CD14-positive monocyte (primary cell): ENCODE measurements at regions not wholly inside any gene's neighbourhood (a gene's known extent, or its start where the extent isn't known, plus 50 kb on each side); places are given as distances from the start of the nearest gene placed in this dataset.

ENCODE experiments used
- DNase-seq, 3 donors: peaks; one replicate each; pipeline ENCODE4 v3.0.0-alpha.2; 2011 to 2022
- H2AFZ ChIP-seq: 2 replicates; pipeline ENCODE4 v1.6.0; 2012; ENCODE audit warnings: mild to moderate bottlenecking, low read depth, low read length, inconsistent platforms; ENCODE audit not compliant: insufficient read depth, poor library complexity, severe bottlenecking
- H3K27ac ChIP-seq, 2 donors: 1 replicate in 1 of 2; 2 replicates in 1 of 2; pipeline ENCODE4 v1.5.1; 2012 to 2013; ENCODE audit warnings: low read length in 2 of 2, control low read depth in 1 of 2, inconsistent platforms in 1 of 2, low read depth in 1 of 2, mild to moderate bottlenecking in 1 of 2
- H3K27me3 ChIP-seq, 2 donors: one replicate each; pipeline versions ENCODE4 v1.6.0 to v1.6.1; 2011 to 2013; ENCODE audit warnings: low read length in 2 of 2; ENCODE audit not compliant: control insufficient read depth in 2 of 2, insufficient read depth in 2 of 2
- H3K36me3 ChIP-seq, 2 donors: replicated peaks in 1 of 2; 1 replicate in 1 of 2; 2 replicates in 1 of 2; pipeline versions ENCODE4 v1.5.1 to v1.6.1; 2012 to 2013; ENCODE audit warnings: low read length in 2 of 2, control low read depth in 1 of 2, inconsistent platforms in 1 of 2, mild to moderate bottlenecking in 1 of 2; ENCODE audit not compliant: insufficient read depth in 2 of 2, control insufficient read depth in 1 of 2
- H3K4me1 ChIP-seq, 2 donors: 1 replicate in 1 of 2; 2 replicates in 1 of 2; pipeline versions ENCODE4 v1.5.1 to v1.6.1; 2012 to 2013; ENCODE audit warnings: low read length in 2 of 2, control low read depth in 1 of 2, inconsistent platforms in 1 of 2, mild to moderate bottlenecking in 1 of 2, moderate library complexity in 1 of 2; ENCODE audit not compliant: insufficient read depth in 2 of 2, control insufficient read depth in 1 of 2
- H3K4me2 ChIP-seq: replicated peaks from 2 replicates; pipeline ENCODE3; 2012; ENCODE audit warnings: low read length, moderate library complexity, mild to moderate bottlenecking; ENCODE audit not compliant: poor library complexity, severe bottlenecking; ENCODE audit errors: extremely low read depth
- H3K4me3 ChIP-seq, 3 experiments: fragments of 200-600 bp in 1 of 3; sonication (generic) in 1 of 3; replicated peaks in 1 of 3; 1 replicate in 2 of 3; 2 replicates in 1 of 3; pipeline ENCODE4 v1.5.1; 2011 to 2013; ENCODE audit warnings: low read length in 3 of 3, mild to moderate bottlenecking in 3 of 3, control low read depth in 2 of 3, low read depth in 2 of 3, inconsistent platforms in 1 of 3, moderate library complexity in 1 of 3
- H3K79me2 ChIP-seq: 2 replicates; pipeline ENCODE4 v1.6.0; 2012; ENCODE audit warnings: mild to moderate bottlenecking, control low read depth, inconsistent platforms, low read length, moderate library complexity; ENCODE audit not compliant: insufficient read depth
- H3K9ac ChIP-seq: 2 replicates; pipeline ENCODE4 v1.6.0; 2017; ENCODE audit warnings: low read length, mild to moderate bottlenecking; ENCODE audit not compliant: insufficient read depth, poor library complexity, severe bottlenecking
- H3K9me3 ChIP-seq, 2 donors: replicated peaks in 1 of 2; 1 replicate in 1 of 2; 2 replicates in 1 of 2; pipeline versions ENCODE4 v1.5.1 to v1.6.1; 2012 to 2013; ENCODE audit warnings: low read length in 2 of 2, control low read depth in 1 of 2; ENCODE audit not compliant: control insufficient read depth in 1 of 2, insufficient read depth in 1 of 2
- H4K20me1 ChIP-seq: 2 replicates; pipeline ENCODE4 v1.6.0; 2012; ENCODE audit warnings: mild to moderate bottlenecking, low read length, control low read depth, moderate library complexity; ENCODE audit not compliant: insufficient read depth
- H3K27ac Mint-ChIP-seq, 7 donors: one replicate each; pipeline ENCODE4 v1.8.0; 2020; ENCODE audit warnings: mild to moderate bottlenecking in 7 of 7, mixed read lengths in 7 of 7, moderate library complexity in 6 of 7, inconsistent platforms in 2 of 7
- H3K27me3 Mint-ChIP-seq, 3 donors: one replicate each; pipeline ENCODE4 v1.8.0; 2021 to 2022; ENCODE audit warnings: low read depth in 3 of 3, mild to moderate bottlenecking in 3 of 3, mixed read lengths in 3 of 3, moderate library complexity in 3 of 3, inconsistent platforms in 1 of 3
- H3K36me3 Mint-ChIP-seq, 2 donors: one replicate each; pipeline ENCODE4 v1.8.0; 2020; ENCODE audit warnings: mixed read lengths in 2 of 2, inconsistent platforms in 1 of 2, mild to moderate bottlenecking in 1 of 2
- H3K4me1 Mint-ChIP-seq: one replicate; pipeline ENCODE4 v1.8.0; 2020; ENCODE audit warnings: mild to moderate bottlenecking, mixed read lengths
- H3K4me3 Mint-ChIP-seq, 2 donors: one replicate each; pipeline ENCODE4 v1.8.0; 2020; ENCODE audit warnings: mild to moderate bottlenecking in 2 of 2, mixed read lengths in 2 of 2, moderate library complexity in 1 of 2
- H3K9me3 Mint-ChIP-seq, 7 donors: one replicate each; pipeline ENCODE4 v1.8.0; 2020 to 2022; ENCODE audit warnings: mixed read lengths in 7 of 7, mild to moderate bottlenecking in 6 of 7, moderate library complexity in 6 of 7, inconsistent platforms in 2 of 7
- CTCF ChIP-seq: fragments of 200-600 bp; IDR thresholded peaks from one replicate; pipeline ENCODE4 v1.8.0; 2022; ENCODE audit warnings: antibody characterized with exemption, mild to moderate bottlenecking
- WGBS: methylation state at CpG from one replicate; pipeline ENCODE4 v1.1.5; 2013; ENCODE audit warnings: missing lambda C conversion rate; ENCODE audit not compliant: insufficient coverage; 5-methylcytosine and 5-hydroxymethylcytosine counted together
- intact Hi-C, 2 donors: fragments of 100-400 bp; cut with micrococcal nuclease; formaldehyde crosslinking; loops; one replicate each; pipeline versions ENCODE4 v1.15.0 to v1.15.1; 2023

DNA sequence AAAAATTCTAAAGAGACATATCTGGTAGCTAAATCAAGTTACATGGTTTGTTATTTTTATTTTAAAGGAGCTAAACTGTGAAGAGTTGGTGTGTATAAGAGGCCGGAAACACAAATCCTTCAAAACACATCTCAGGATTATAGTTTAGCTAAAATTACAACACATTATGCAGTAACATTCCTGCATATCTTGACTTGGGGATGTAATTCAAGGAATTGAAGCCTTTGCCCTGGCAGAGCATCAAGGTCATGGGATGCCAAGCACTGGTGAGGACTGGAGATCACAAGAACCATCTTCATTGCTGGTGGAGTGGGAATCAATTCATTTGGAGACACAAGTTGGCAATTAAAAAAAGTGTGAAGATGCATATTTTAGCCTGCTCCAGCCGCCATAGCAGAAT is 86.8 kb upstream of the LSM6 start:
- WGBS, result no CpG with 5 or more reads among the region's 2 CpGs
- no peak overlapping the region for H3K4me2 ChIP-seq
- no peaks in the 10 kb centered on the region for H3K36me3 Mint-ChIP-seq
- H3K9ac ChIP-seq, result no peak overlapping the region
- intact Hi-C loops, result no loop called here
- H3K27me3 ChIP-seq, result peaks cover 0 to 9% of the 10 kb centered on the region in 2 donors
- no peak overlapping the region for H3K4me3 ChIP-seq
- no peak overlapping the region for H3K27ac ChIP-seq
- TF ChIP-seq CTCF, result no peak
- H3K27ac Mint-ChIP-seq, result no peak overlapping the region
- H3K36me3 ChIP-seq, result no peaks in the 10 kb centered on the region
- H3K27me3 Mint-ChIP-seq, result peaks cover 4 to 11% (median 11%) of the 10 kb centered on the region in 3 donors
- H3K9me3 ChIP-seq, result no peaks in the 10 kb centered on the region
- no peak overlapping the region for H2AFZ ChIP-seq
- no peaks in the 10 kb centered on the region for H4K20me1 ChIP-seq
- peaks cover 0 to 7% (median 0%) of the 10 kb centered on the region in 7 donors for H3K9me3 Mint-ChIP-seq
- DNase-seq, result no peak
- no peak overlapping the region for H3K4me3 Mint-ChIP-seq
- H3K79me2 ChIP-seq, result no peaks in the 10 kb centered on the region
- peaks cover 2% of the 10 kb centered on the region for H3K4me1 Mint-ChIP-seq
- no peaks in the 10 kb centered on the region for H3K4me1 ChIP-seq

DNA sequence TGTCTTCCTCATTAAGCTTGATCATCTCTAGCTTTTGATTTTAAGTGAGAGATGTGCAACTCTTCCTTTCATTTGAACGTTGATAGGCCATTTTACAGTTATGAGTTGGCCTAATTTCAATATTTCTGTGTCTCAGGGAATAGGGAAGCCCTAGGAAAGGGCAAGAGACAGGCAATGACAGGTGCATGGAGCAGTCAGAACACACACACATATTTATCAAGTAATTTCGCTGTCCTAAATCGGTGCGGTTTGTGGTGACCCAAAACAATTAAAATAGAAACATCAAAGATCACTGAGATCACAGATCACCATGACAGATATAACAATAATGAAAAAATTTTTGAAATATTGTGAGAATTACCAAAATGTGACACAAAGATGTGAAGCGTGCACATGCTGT is 87.7 kb upstream of the LSM6 start:
- no peak for TF ChIP-seq CTCF
- Histone ChIP-seq H3K4me2 (no peak overlapping the region), H4K20me1 (no peaks in the 10 kb centered on the region), H2AFZ (no peak overlapping the region), H3K9ac (no peak overlapping the region), H3K9me3 (no peaks in the 10 kb centered on the region), H3K4me1 (no peaks in the 10 kb centered on the region), H3K36me3 (no peaks in the 10 kb centered on the region), H3K79me2 (no peaks in the 10 kb centered on the region), H3K27me3 (peaks cover 0 to 9% of the 10 kb centered on the region in 2 donors), H3K4me3 (no peak overlapping the region), H3K27ac (no peak overlapping the region)
- intact Hi-C loops, result no loop called here
- Mint-ChIP-seq H3K27me3 (peaks cover 6 to 11% (median 9%) of the 10 kb centered on the region in 3 donors), H3K4me3 (no peak overlapping the region), H3K27ac (no peak overlapping the region), H3K36me3 (no peaks in the 10 kb centered on the region), H3K9me3 (peaks cover 0 to 7% (median 0%) of the 10 kb centered on the region in 7 donors), H3K4me1 (peaks cover 2% of the 10 kb centered on the region)
- DNase-seq, result no peak
- WGBS, result 86% methylated on average over 1 of the region's 5 CpGs
